Left ventricle myocardium inferior (tissue), 1 donor: ENCODE measurements at regions not wholly inside any gene's neighbourhood (a gene's known extent, or its start where the extent isn't known, plus 50 kb on each side); places are given as distances from the start of the nearest gene placed in this dataset.

Experiments used
- DNase-seq: peaks from one replicate; pipeline ENCODE4 v3.0.0-alpha.2; 2020
- H3K27ac ChIP-seq: fragments of 200-600 bp; replicated peaks from 2 replicates; pipeline ENCODE4 v1.8.0; 2021
- H3K27me3 ChIP-seq: fragments of 200-600 bp; 2 replicates; pipeline ENCODE4 v1.8.0; 2021; ENCODE audit warnings: low read depth
- H3K36me3 ChIP-seq: fragments of 200-600 bp; 2 replicates; pipeline ENCODE4 v1.8.0; 2021
- H3K4me1 ChIP-seq: fragments of 200-600 bp; 2 replicates; pipeline ENCODE4 v1.8.0; 2021
- H3K4me3 ChIP-seq: fragments of 200-600 bp; 2 replicates; pipeline ENCODE4 v1.8.0; 2021; ENCODE audit warnings: mild to moderate bottlenecking, moderate library complexity
- H3K9me3 ChIP-seq: fragments of 200-600 bp; replicated peaks from 2 replicates; pipeline ENCODE4 v1.8.0; 2021
- CTCF ChIP-seq: fragments of 200-600 bp; IDR thresholded peaks from 2 replicates; pipeline ENCODE4 v1.8.0; 2021; ENCODE audit warnings: antibody characterized with exemption, mild to moderate bottlenecking, borderline replicate concordance
- intact Hi-C: fragments of 100-400 bp; cut with micrococcal nuclease; formaldehyde crosslinking; loops from one replicate; pipeline ENCODE4 v1.11.0; 2022
- donor health status: DM: no; HTN: yes; CAD: no; lungs with severe emphysema.

- DNase-seq = no peak
Observed at GRCh38 chr4:162458051-162458450, 294.3 kb upstream of the FSTL5 start.

GRCh38 chr4:162457071-162457865 is 293.5 kb upstream of the FSTL5 start:
- Histone ChIP-seq H3K9me3 (no peaks in the 10 kb centered on the region), H3K27ac (no peak overlapping the region), H3K27me3 (no peaks in the 10 kb centered on the region), H3K4me3 (no peak overlapping the region), H3K4me1 (no peaks in the 10 kb centered on the region), H3K36me3 (no peaks in the 10 kb centered on the region)
- intact Hi-C loops = no loop called here
- peak; percentile 29 for TF ChIP-seq CTCF
- DNase-seq = no peak

More at GRCh38 chr4:162458051-162458450, 294.3 kb upstream of the FSTL5 start:
- Histone ChIP-seq H3K27ac (no peak overlapping the region), H3K4me1 (no peaks in the 10 kb centered on the region), H3K27me3 (no peaks in the 10 kb centered on the region), H3K36me3 (no peaks in the 10 kb centered on the region), H3K9me3 (no peaks in the 10 kb centered on the region), H3K4me3 (no peak overlapping the region)
- intact Hi-C loops = no loop called here
- TF ChIP-seq CTCF = no peak

GRCh38 chr4:162456106-162456505 is 292.3 kb upstream of the FSTL5 start:
- no peak overlapping the region for H3K27ac ChIP-seq
- no peaks in the 10 kb centered on the region for H3K27me3 ChIP-seq
- H3K4me3 ChIP-seq = no peak overlapping the region
- intact Hi-C loops = no loop called here
- no peaks in the 10 kb centered on the region for H3K36me3 ChIP-seq
- H3K9me3 ChIP-seq = no peaks in the 10 kb centered on the region
- DNase-seq = no peak
- H3K4me1 ChIP-seq = no peaks in the 10 kb centered on the region
- TF ChIP-seq CTCF = no peak

GRCh38 chr4:162450531-162451035 is 286.8 kb upstream of the FSTL5 start:
- H3K9me3 ChIP-seq = no peaks in the 10 kb centered on the region
- DNase-seq = no peak
- no peak overlapping the region for H3K4me3 ChIP-seq
- H3K27ac ChIP-seq = no peak overlapping the region
- no peaks in the 10 kb centered on the region for H3K36me3 ChIP-seq
- no peak for TF ChIP-seq CTCF
- intact Hi-C loops = no loop called here
- H3K27me3 ChIP-seq = no peaks in the 10 kb centered on the region
- H3K4me1 ChIP-seq = no peaks in the 10 kb centered on the region

- intact Hi-C loops = no loop called here
- Histone ChIP-seq H3K4me3 (no peak overlapping the region), H3K36me3 (no peaks in the 10 kb centered on the region), H3K27me3 (no peaks in the 10 kb centered on the region), H3K9me3 (no peaks in the 10 kb centered on the region), H3K4me1 (no peaks in the 10 kb centered on the region), H3K27ac (no peak overlapping the region)
- no peak for TF ChIP-seq CTCF
- no peak for DNase-seq
Observed at GRCh38 chr4:162443510-162443909, 279.7 kb upstream of the FSTL5 start.
